GM19324 (cell line): ENCODE measurements at regions not wholly inside any gene's neighbourhood (a gene's known extent, or its start where the extent isn't known, plus 50 kb on each side); places are given as distances from the start of the nearest gene placed in this dataset.
"Not testable (repeated sequence)": the region's sequence is repeated elsewhere in the genome, so short reads cannot be mapped to it uniquely, and the experiment has no call there.

Source experiments
- ATAC-seq: cut with Tn5 transposase; IDR thresholded peaks from one replicate; pipeline ENCODE4 v1.9.1; 2021; ENCODE audit warnings: mild to moderate bottlenecking, moderate library complexity; ENCODE audit not compliant: unreplicated experiment, low FRiP score

GRCh38 chr12:131645557-131645956, 65.3 kb upstream of the SFSWAP start:
- ATAC-seq: not testable (repeated sequence)

GRCh38 chr12:131646444-131646843, 64.4 kb upstream of the SFSWAP start:
- not testable (repeated sequence) for ATAC-seq

GRCh38 chr12:131647667-131648066, 63.2 kb upstream of the SFSWAP start:
- ATAC-seq: no peak

- not testable (repeated sequence) for ATAC-seq
Measured at GRCh38 chr12:131655469-131656174, 55.3 kb upstream of the SFSWAP start.

GRCh38 chr12:131656796-131657195, 54.1 kb upstream of the SFSWAP start:
- ATAC-seq: not testable (repeated sequence)

- ATAC-seq: not testable (repeated sequence)
Measured at GRCh38 chr12:131658605-131659004, 52.3 kb upstream of the SFSWAP start.

GRCh38 chr12:131659484-131659883, 51.4 kb upstream of the SFSWAP start:
- not testable (repeated sequence) for ATAC-seq

GRCh38 chr12:131659976-131660375, 50.9 kb upstream of the SFSWAP start:
- not testable (repeated sequence) for ATAC-seq

GRCh38 chr12:131660401-131660800, 50.5 kb upstream of the SFSWAP start:
- not testable (repeated sequence) for ATAC-seq
